Vagina (tissue), 2 donors: ENCODE measurements at regions not wholly inside any gene's neighbourhood (a gene's known extent, or its start where the extent isn't known, plus 50 kb on each side); places are given as distances from the start of the nearest gene placed in this dataset.

Experiments
- CTCF ChIP-seq, 3 experiments: fragments of 450-650 bp in 2 of 3; fragments of 200-600 bp in 1 of 3; sonication (generic) in 1 of 3; IDR thresholded peaks; one replicate each; pipeline ENCODE4 v1.5.1; 2017 to 2019; ENCODE audit warnings: antibody characterized with exemption in 3 of 3, mild to moderate bottlenecking in 2 of 3, moderate library complexity in 2 of 3
- POLR2A ChIP-seq, 2 donors: fragments of 450-650 bp; IDR thresholded peaks; one replicate each; pipeline ENCODE4 v1.6.1; 2017; ENCODE audit warnings: antibody characterized with exemption in 2 of 2, mild to moderate bottlenecking in 2 of 2, moderate library complexity in 2 of 2
- POLR2AphosphoS5 ChIP-seq, 2 donors: sonication (generic); formaldehyde crosslinking; IDR thresholded peaks; one replicate each; pipeline ENCODE4 v1.9.0; 2017; ENCODE audit warnings: antibody characterized with exemption in 2 of 2, mild to moderate bottlenecking in 2 of 2, low read depth in 1 of 2; ENCODE audit not compliant: insufficient read depth in 1 of 2

GRCh38 chr2:217098435-217098834 is 238.6 kb upstream of the TNP1 start:
- no peak for TF ChIP-seq CTCF (IDR thresholded peaks at IDR 0.05)
- TF ChIP-seq POLR2AphosphoS5 (IDR thresholded peaks at IDR 0.05; ENCODE audit: insufficient read depth in 1 of 2, low read depth in 1 of 2): no peak
- TF ChIP-seq POLR2A (IDR thresholded peaks at IDR 0.05): no peak
